NCI-H1694 (cell line): ENCODE measurements at regions not wholly inside any gene's neighbourhood (a gene's known extent, or its start where the extent isn't known, plus 50 kb on each side); places are given as distances from the start of the nearest gene placed in this dataset.

Experiments
- DNase-seq: peaks from one replicate; lab custom pipeline; 2025; lab: John Stamatoyannopoulos, UW

- peak; percentile 33 for DNase-seq
These were observed 207.1 kb downstream of the UACA start for GRCh38 chr15:70556151-70556741.

- DNase-seq: no peak
These were observed 207.6 kb downstream of the UACA start for GRCh38 chr15:70555713-70556112.

- DNase-seq: no peak
These were observed 215.4 kb downstream of the UACA start for GRCh38 chr15:70547846-70548487.

GRCh38 chr15:70545526-70545925, 217.8 kb downstream of the UACA start:
- DNase-seq: no peak

- no peak for DNase-seq
These were observed 221.8 kb downstream of the UACA start for GRCh38 chr15:70541511-70541910.

- no peak for DNase-seq
These were observed 223.3 kb downstream of the UACA start for GRCh38 chr15:70539912-70540530.

GRCh38 chr15:70539409-70539808, 223.9 kb downstream of the UACA start:
- no peak for DNase-seq

- DNase-seq: no peak
These were observed 225.1 kb downstream of the UACA start for GRCh38 chr15:70538278-70538677.

GRCh38 chr15:70535955-70536338, 227.4 kb downstream of the UACA start:
- no peak for DNase-seq

- no peak for DNase-seq
These were observed 228.0 kb downstream of the UACA start for GRCh38 chr15:70535071-70535954.

- DNase-seq: no peak
These were observed 229.2 kb downstream of the UACA start for GRCh38 chr15:70533931-70534742.

GRCh38 chr15:70532531-70533186, 230.7 kb downstream of the UACA start:
- DNase-seq: no peak

- no peak for DNase-seq
These were observed 231.8 kb downstream of the UACA start for GRCh38 chr15:70531576-70531975.

- DNase-seq: no peak
These were observed 232.5 kb downstream of the UACA start for GRCh38 chr15:70530906-70531305.

GRCh38 chr15:70530503-70530902, 232.9 kb downstream of the UACA start:
- no peak for DNase-seq

- DNase-seq: no peak
These were observed 233.3 kb downstream of the UACA start for GRCh38 chr15:70530017-70530499.

- DNase-seq: no peak
These were observed 234.5 kb downstream of the UACA start for GRCh38 chr15:70528816-70529215.

GRCh38 chr15:70528270-70528706, 235.1 kb downstream of the UACA start:
- DNase-seq: no peak

GRCh38 chr15:70526974-70527325, 236.4 kb downstream of the UACA start:
- no peak for DNase-seq

GRCh38 chr15:70526221-70526973, 237.0 kb downstream of the UACA start:
- DNase-seq: peak; percentile 65
